UCSD-AML1 (cell line): ENCODE measurements at regions not wholly inside any gene's neighbourhood (a gene's known extent, or its start where the extent isn't known, plus 50 kb on each side); places are given as distances from the start of the nearest gene placed in this dataset.

Experiments used
- DNase-seq: peaks from one replicate; lab custom pipeline; 2025; ENCODE audit not compliant: unreplicated experiment; lab: John Stamatoyannopoulos, UW

DNA sequence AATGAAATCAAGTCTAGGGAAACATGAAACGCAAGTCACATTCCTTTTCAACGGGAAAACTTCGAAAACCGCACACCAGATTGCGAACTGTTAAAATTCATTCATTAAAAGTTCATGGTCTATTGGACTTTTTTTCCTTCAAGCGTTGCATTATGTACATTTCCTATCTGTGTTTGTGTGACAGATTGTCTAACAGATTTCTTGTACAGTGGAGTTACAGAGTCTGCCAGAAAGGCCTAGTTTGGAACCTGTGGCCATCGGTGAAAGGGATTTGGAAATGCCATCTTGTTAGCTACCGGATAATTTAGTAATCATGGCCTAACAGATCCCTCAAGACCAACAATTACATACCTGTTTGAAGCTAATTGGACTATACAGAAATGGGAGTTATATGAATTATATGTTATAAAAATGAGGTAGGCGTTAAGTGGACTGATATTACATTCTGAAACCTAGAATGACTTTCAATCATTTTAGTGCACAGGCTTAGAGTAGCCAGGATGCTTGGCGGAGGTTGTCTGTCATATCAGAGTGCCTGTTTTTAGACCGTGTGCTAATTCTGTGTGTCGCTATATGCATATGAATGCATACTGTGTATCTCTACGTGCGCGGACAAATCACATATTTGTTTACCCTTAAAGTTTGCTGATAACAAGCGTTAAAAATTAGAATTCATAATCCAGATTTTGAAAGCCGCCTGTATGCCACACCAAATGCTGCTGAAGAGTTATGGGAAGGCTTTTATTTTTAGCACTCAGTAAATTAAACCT is 885.4 kb upstream of the RBFOX1 start:
- no peak for DNase-seq

DNA sequence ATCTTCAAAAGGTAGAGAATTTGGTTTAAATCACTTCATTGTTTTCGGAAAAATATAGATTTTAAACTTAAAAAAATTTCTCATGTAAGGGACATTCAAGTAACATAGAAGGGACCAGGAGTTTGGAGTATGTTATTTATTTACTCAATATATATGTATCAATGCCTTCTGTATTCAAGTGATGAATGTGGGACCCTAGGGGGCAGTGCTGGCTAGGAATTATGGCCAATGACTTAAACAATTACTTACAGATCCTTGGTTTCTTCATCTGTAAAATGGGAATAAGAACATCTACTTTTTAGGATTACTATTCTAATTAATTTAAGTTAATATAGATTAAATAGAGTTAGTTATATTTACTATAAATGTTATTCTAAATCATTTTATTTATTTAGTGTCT is 886.3 kb upstream of the RBFOX1 start:
- DNase-seq: no peak

DNA sequence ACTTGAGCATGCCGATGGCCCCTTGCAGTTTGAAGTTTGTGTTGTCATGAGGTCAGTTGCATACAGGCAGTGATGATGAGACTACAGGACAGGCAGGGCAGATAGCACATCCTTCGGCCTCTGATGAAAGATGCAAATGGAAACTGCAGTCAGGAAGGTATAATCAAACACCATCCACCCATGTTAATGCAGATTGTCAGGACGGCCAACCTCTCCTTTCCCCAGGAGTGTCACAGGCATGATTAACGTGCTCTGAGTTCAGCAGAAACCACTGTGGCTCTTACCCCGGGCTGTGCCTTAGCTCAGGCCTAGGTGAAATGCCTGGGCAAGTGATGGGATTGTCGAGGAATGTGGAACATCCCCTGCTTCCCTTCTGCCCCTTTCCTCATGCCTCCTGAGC is 893.5 kb upstream of the RBFOX1 start:
- no peak for DNase-seq

DNA sequence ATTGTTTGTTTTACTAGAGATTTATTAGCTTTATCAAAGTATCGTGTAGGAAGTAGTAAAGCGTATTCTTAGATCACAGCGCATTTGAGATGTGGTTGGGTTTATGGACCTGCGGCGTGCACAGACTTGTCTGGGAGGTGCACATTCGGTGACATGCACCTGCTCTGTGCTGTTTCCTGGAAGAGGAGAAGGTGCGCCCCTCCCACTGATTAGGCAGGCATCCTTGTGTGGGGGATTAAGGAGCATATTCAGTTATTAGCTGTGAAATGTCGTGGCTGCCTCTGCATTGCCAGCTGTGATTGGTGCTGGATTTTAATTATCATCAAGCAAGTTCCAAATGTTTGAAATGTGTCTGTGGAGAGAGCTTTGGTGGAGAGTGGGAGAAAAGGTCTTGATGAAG is 903.8 kb upstream of the RBFOX1 start:
- no peak for DNase-seq

DNA sequence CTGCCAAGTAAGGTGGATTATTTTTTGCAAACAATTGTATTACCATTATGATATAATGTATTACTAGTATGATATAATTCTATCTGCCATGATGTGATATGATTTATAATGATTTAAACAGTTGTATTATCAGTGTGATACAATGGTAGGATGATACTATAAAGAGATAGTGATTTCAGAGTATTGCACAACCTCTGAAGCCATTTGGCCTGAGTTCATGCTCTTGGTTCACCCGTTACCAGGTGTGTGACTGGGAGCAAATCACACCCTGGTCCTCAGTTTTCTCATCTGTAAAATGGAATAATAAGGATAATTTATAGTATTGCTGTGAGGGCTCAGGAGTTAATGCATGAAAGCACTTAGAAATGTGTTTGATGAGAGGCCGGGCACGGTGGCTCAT is 905.0 kb upstream of the RBFOX1 start:
- no peak for DNase-seq

DNA sequence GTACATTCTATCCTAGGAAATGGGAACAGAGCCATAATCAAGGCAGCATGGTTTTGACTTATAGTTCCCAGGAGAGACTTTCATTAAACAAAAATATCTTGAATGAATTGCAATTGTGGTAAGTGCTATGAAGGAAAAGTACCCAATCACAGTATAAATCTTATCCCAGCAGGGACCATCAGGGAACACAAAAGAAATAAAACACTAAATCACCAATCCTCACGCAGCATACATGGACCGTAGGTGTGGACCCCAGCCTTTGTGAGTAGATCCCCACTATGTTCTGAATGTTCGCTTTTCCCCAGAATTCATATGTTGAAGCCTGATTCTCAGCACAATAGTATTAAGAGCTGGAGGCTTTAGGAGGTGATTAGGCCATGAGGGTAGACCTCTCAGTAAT is 925.0 kb upstream of the RBFOX1 start:
- DNase-seq: no peak

DNA sequence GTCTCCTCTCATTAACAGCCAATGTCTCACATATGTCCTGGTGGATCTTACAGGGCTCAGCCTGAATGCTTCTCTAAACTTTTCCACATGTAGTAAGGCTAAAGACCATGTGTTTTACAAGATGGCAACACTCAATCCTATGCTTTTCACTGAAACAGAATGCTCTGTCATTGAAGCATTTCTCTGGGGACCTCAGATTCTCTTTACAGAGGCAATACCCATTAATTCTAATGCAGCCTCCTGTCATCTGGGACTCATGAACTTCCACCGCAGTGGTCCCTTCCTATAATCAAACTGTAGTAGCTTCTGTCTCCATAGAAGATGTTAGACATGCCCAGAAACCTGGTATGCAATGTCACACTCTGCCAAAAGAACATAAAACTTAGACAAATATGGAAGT is 926.6 kb upstream of the RBFOX1 start:
- no peak for DNase-seq

DNA sequence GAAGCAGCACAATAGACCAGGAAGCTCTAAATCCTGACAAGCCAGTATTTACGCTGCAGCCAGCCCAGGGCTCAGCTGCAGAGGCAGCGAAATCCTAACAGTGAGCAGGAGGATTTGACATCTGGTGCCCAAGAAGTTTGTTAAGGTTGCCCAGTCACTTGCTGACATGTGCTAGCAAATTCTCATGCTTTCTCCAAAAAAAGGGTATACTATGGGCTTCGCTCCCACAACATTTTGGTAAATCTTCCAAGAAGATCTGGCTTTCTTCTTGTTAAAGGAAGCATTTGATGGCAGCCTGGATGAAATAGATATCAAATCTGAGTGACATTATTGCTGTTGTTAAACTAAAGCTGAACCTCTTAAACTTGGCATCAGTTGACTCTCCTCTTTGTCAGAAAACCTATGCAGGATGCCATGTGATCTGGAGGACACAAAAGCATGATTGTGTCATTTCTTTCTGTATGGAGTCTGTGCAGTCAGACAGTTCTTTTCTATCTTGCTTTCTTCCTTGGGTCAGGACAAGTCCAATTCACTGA is 949.7 kb upstream of the RBFOX1 start:
- DNase-seq: no peak

DNA sequence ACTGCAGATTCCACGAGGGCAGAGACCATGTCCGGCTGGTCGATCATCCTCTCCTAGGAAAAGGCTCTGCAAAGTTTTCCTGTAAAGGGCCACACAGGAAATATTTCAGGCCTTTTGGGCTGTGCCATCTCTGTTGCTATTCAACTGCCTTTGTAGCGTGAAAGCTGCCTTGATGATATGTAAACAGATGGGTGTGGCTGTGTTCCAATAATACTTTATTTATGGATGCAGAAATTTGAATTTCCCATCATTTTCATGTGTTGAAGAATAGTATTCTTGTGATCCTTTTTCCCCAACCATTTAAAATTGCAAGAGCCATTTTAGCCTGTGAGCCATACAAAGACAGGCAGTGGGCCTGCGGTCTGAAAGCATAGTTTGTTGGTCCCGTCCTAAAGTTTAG is 950.7 kb upstream of the RBFOX1 start:
- no peak for DNase-seq

DNA sequence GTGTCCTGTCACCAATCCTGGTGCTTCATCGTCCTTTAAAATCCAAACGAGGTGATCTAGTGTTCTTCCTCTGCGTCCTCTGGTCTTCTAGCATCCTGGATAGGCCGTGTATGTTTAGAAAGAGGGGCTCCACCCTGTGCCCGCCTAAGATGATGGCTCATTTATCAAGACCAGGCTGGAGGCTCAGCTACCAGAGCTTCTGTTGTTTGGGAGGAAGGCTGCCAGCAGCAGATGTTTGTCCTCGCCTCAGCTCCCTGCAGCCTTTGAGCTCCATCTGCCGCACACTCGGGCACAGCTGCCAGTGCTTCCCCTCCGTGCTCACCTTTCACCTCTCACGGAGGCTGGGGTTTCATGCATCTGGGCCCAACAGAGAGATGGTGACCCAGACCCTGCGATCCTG is 954.7 kb upstream of the RBFOX1 start:
- DNase-seq: no peak

DNA sequence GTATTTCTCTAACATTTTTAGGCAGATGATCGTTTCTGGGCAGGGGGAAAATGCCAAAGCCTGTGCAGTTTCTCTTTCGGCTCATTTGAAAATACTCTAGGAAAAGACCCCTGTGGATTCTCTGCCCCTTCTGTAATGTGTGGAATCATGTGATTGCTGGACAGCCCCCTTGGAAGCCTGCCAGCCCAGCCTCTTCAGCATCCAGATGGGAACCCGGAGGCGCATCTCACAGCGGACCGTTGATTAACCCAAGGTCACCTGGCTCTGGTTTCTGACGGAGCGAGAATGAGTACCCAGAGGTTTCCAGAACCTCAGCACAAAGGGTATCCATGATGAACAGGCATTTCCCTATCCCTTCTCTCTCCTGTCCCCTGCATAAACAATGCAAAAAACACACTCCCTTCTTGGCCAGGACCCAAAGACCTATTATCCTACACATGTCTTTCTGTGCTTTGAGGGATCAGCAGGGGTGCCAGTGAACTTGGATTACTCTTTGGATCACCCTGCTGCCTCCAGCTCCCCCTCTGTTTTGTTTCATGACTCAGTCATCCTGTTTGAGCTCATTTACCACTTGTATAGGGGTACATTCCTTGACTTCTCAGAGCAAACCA is 957.1 kb upstream of the RBFOX1 start:
- no peak for DNase-seq

DNA sequence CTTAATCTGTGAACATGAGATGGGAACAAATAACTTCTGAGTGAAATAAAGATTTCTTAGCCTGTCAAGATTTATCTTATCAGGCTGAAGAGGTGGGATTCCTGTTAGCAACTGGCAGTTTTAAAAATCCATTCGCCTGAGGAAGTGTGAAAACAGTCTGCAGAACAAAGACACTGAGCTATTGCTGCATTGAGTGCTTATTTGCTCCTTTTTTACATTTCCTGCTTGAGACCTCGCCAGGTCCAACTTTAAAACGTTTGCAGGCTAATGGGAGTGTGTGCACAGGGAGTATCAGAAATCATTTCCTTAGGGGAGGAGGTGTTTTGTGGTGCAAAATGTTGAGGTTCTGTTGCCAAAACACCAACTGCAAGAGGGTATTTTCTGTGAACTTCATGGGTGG is 957.8 kb upstream of the RBFOX1 start:
- DNase-seq: no peak

DNA sequence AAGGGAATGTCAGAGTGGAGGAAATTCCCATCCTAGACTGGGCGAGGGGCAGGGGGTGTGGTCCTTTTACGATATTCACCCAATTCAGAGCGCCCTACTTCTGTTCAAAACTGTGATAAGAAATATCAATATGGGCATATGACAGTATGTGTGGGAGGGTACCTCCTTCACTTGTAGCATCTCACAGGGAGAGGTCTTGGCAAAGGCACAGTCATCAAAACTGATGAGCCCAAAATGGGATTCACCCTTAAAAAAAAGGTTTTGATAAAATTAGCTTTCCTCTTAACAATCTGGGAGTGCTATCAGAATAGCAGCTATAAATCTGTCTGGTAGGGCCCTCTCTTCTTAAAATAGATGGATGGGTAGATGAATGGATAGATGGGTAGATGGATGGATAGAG is 967.8 kb upstream of the RBFOX1 start:
- no peak for DNase-seq

DNA sequence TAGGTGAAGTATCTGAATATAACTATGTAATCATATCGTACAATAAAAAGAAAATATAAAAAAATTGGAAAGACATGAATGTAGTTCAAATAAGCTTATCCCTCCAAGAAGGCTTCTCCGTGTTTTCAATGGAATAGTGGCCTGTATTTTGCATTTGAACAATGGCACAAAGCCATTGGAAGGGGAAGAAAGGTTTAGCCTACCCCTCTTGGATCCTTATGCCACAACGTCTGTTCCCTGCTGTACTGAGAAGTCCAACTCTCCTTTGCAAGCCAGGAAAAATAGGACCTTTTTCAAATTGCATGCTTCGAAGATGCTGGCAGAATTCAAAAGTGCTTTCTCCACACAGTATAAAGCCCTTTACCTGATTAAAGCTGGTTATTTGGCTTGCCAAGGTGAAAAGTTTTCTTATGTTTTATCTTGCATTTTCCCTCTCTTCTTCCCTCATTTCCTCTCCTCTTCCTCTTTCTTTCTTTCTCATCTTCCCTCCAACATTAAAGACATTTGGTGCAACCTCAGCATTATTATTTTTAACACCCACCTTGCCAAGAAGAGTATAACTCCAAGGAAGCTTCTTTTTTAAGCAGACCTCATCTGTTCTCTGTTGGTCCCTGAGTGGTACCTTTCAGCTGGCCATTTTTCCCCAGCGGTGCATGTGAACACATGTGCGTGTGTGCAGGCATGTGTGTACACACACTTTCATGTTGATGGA is 968.6 kb upstream of the RBFOX1 start:
- DNase-seq: no peak

DNA sequence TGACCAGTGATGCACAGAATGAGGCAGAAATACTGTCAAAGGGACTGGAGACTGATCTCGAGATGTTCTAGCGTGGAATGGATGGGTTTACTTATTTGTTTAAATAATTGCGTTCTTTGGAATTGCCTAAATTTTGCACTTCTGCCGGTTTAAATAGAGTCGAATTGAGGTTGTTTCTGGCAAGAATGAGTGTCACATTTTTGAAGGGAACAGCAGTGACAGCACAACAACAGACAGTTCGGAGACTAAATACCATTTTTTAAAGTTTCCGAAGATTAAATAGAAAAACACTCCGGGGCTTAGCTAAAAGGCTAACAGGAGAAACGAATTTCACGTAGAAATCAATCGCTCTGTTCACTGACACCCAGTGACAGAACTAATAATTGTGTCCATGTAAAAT is 969.2 kb upstream of the RBFOX1 start:
- DNase-seq: no peak

DNA sequence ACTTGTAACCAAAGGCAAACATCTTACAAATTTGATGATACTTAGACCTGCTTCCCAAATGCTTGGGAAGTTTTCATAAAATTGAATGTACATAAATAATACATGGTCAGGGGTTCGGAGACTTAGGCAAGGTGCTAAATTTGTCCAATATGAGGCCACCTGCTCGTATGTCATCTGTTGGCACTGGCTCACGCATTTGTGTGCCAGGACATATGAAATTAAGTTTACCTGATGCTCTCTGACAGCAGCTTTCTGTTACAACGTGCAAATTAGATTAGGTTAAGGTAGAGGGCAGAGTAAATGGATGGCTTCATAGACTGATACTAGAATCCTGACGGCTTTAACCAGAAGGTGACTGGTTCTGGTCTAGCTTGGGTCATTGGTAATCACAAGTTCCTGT is 970.3 kb upstream of the RBFOX1 start:
- no peak for DNase-seq

DNA sequence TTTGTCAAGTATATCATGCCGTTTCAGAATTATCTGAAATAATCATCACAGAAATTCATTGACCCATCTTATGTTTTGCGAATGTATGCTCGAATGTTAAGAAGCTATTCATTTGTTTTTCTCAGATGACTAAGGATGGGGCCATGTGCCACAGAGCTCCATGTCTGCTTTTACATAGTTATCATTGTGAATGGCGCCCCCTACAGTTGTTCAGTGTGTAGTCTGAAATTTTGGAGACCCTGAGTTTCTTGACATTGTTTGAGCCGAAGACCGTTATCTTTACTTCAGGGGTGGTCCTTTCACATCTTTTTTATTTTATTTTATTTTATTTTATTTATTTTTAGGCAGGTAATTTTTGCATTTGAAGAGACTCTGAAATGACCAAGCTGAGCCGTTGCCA is 972.0 kb upstream of the RBFOX1 start:
- no peak for DNase-seq

DNA sequence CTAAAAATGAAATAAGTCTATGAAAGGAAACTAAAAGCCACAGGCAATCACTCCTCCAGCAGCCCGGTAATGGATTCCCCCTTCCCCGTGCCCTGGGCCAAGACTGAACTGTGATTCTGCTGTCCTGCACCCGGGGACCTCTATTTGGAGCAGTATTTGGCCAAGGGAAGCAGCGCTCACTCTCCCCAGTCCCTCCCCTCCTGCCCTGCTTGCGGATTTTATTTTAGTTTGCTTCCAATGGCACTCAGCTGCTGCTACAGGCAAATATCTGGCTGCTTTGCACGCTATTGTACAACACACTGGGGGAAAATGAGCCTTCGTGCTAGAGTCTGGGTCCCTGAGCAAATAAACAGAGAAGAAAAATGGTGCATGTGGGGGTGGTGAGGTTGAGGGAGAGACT is 975.7 kb upstream of the RBFOX1 start:
- DNase-seq: no peak

DNA sequence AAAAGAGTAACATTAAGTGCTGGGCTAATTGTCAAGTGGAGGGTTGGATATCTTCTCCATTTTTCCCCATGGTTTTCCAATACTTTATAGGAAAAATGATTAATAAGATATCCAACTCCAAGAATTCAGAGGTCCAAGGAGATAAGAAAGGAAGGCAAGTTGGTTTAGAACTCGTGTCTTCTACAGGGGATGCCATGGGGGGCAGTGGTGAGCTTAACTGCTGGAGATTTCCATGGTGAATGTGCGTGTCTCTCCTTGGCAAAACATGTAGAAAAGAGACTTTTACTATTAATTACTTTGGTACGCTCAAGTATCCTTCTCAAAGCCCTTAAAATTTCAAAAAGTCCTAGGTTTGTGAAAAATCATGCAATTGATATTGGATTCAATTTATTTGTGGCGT is 982.9 kb upstream of the RBFOX1 start:
- no peak for DNase-seq

DNA sequence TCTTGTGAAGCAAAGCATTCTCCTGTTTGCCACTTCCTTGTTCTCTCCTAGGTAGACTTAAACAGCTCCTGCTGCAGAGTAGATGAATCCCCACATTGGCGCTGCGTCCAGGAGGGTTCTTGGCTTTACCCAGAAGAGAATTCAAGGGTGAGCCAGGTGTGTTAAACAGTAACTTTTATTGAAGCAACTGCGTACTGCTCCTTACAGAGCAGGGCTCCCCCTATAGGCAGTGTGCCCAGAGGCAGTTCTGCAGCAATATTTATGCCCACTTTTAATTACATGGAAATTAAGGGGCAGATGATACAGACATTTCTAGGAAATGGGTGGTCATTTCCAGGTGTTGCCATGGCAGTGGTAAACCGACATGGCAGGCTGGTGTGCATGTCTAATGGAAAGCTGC is 987.6 kb upstream of the RBFOX1 start:
- no peak for DNase-seq

DNA sequence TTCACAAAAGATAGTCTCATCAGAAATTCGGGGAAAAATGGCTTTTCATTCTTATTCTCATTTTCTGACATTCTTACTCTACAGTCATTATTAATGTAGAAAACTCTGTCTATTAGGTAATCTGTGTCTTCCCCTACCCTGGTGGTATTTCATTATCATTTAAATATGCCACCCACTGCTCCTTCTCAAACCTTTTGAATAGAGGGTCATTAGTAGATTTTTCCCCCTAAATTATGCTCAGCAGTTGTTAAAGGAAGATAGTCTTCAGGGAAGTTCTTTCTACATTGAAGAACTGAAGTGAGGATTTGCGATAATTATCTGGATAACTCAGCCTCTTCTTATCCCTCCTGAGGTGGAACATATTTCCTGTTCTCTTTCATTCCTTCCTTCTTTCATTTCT is 989.5 kb upstream of the RBFOX1 start:
- no peak for DNase-seq

DNA sequence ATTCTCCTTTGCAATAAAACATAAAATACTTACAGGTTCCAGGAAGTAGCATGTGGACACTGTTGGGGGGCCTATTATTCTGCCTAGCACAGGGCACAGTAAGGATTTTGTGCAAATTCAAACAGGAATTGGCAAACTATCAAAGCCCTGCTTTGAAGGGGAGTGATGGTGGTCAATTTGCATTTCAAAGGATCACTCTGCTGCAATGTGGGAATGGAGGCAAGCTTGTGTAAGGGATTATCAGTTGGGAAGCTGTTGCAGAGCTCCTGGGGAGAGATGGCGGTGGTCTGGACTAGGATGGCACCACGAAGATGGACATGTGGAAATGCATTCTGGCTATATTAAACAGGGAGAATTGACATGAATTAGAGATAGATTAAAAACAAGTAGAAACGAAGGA is 990.7 kb upstream of the RBFOX1 start:
- DNase-seq: no peak
